Left ventricle myocardium inferior (tissue), 1 donor: ENCODE measurements at regions not wholly inside any gene's neighbourhood (a gene's known extent, or its start where the extent isn't known, plus 50 kb on each side); places are given as distances from the start of the nearest gene placed in this dataset.

Experiments
- DNase-seq: peaks from one replicate; pipeline ENCODE4 v3.0.0-alpha.2; 2020
- H3K27ac ChIP-seq: fragments of 200-600 bp; replicated peaks from 2 replicates; pipeline ENCODE4 v1.8.0; 2021
- H3K27me3 ChIP-seq: fragments of 200-600 bp; 2 replicates; pipeline ENCODE4 v1.8.0; 2021; ENCODE audit warnings: low read depth
- H3K36me3 ChIP-seq: fragments of 200-600 bp; 2 replicates; pipeline ENCODE4 v1.8.0; 2021
- H3K4me1 ChIP-seq: fragments of 200-600 bp; 2 replicates; pipeline ENCODE4 v1.8.0; 2021
- H3K4me3 ChIP-seq: fragments of 200-600 bp; 2 replicates; pipeline ENCODE4 v1.8.0; 2021; ENCODE audit warnings: mild to moderate bottlenecking, moderate library complexity
- H3K9me3 ChIP-seq: fragments of 200-600 bp; replicated peaks from 2 replicates; pipeline ENCODE4 v1.8.0; 2021
- CTCF ChIP-seq: fragments of 200-600 bp; IDR thresholded peaks from 2 replicates; pipeline ENCODE4 v1.8.0; 2021; ENCODE audit warnings: antibody characterized with exemption, mild to moderate bottlenecking, borderline replicate concordance
- intact Hi-C: fragments of 100-400 bp; cut with micrococcal nuclease; formaldehyde crosslinking; loops from one replicate; pipeline ENCODE4 v1.11.0; 2022
- donor health status: DM: no; HTN: yes; CAD: no; lungs with severe emphysema.

GRCh38 chr12:62103748-62104147 is 156.5 kb upstream of the USP15 start:
- H3K36me3 ChIP-seq: no peaks in the 10 kb centered on the region
- peaks cover 5% of the 10 kb centered on the region for H3K4me1 ChIP-seq
- H3K27me3 ChIP-seq: no peaks in the 10 kb centered on the region
- no peak overlapping the region for H3K27ac ChIP-seq
- intact Hi-C loops: no loop called here
- no peak for DNase-seq
- H3K9me3 ChIP-seq: peaks cover 3% of the 10 kb centered on the region
- no peak overlapping the region for H3K4me3 ChIP-seq
- no peak for TF ChIP-seq CTCF

- Histone ChIP-seq H3K27me3 (no peaks in the 10 kb centered on the region), H3K4me1 (peaks cover 5% of the 10 kb centered on the region), H3K36me3 (no peaks in the 10 kb centered on the region), H3K4me3 (no peak overlapping the region), H3K27ac (no peak overlapping the region), H3K9me3 (peaks cover 14% of the 10 kb centered on the region)
- intact Hi-C loops: no loop called here
- DNase-seq: no peak
- TF ChIP-seq CTCF: no peak
These were observed 153.5 kb upstream of the USP15 start for GRCh38 chr12:62106547-62107185.

- TF ChIP-seq CTCF: no peak
- Histone ChIP-seq H3K27me3 (peaks cover 9% of the 10 kb centered on the region), H3K4me3 (no peak overlapping the region), H3K4me1 (no peaks in the 10 kb centered on the region), H3K36me3 (no peaks in the 10 kb centered on the region), H3K27ac (no peak overlapping the region), H3K9me3 (peaks cover 14% of the 10 kb centered on the region)
- no peak for DNase-seq
- intact Hi-C loops: no loop called here
These were observed 146.7 kb upstream of the USP15 start for GRCh38 chr12:62113366-62114011.

- intact Hi-C loops: no loop called here
- H3K36me3 ChIP-seq: no peaks in the 10 kb centered on the region
These were observed 143.2 kb upstream of the USP15 start for GRCh38 chr12:62116986-62117385.

GRCh38 chr12:62123721-62124203 is 136.4 kb upstream of the USP15 start:
- Histone ChIP-seq H3K36me3 (no peaks in the 10 kb centered on the region), H3K9me3 (no peaks in the 10 kb centered on the region), H3K27ac (no peak overlapping the region), H3K4me1 (no peaks in the 10 kb centered on the region), H3K27me3 (no peaks in the 10 kb centered on the region), H3K4me3 (no peak overlapping the region)
- DNase-seq: no peak
- intact Hi-C loops: no loop called here
- peak; percentile 60 for TF ChIP-seq CTCF

More at GRCh38 chr12:62116986-62117385, 143.2 kb upstream of the USP15 start:
- Histone ChIP-seq H3K4me3 (no peak overlapping the region), H3K27me3 (peaks cover 9% of the 10 kb centered on the region), H3K4me1 (no peaks in the 10 kb centered on the region), H3K27ac (no peak overlapping the region), H3K9me3 (no peaks in the 10 kb centered on the region)
- DNase-seq: no peak
- no peak for TF ChIP-seq CTCF
